ENCODE measurements at regions not wholly inside any gene's neighbourhood (a gene's known extent, or its start where the extent isn't known, plus 50 kb on each side); places are given as distances from the start of the nearest gene placed in this dataset.

DNA sequence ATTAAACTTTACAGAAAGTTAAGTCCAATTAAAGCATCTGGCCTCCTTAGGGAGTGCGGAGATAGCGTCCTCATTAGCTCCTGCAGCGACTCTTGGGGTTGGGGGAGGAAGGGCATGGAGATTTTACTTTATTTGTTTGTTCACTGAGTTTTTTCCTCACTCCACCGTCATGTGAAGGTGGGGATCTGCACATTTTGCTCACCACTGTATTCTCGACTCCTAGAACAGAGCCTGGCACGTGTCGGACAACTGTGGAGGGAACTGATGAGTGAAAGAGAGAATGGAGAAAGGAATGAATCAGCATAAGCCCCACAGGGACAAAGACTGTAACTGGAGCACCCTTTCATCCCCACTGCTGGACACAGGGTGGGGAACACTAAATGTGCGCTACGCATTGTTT, 205.1 kb upstream of the TSHZ3 start:
- no peak for DNase-seq
- TF ChIP-seq CTCF (IDR thresholded peaks at IDR 0.05), result no peak
- Mint-ChIP-seq H3K36me3 (ENCODE audit: low read depth) (no peaks in the 10 kb centered on the region), H3K9me3 (peaks cover 13% of the 10 kb centered on the region), H3K4me1 (no peaks in the 10 kb centered on the region), H3K27me3 (ENCODE audit: low read depth, poor library complexity) (peaks cover 21% of the 10 kb centered on the region), H3K27ac (no peak overlapping the region), H3K4me3 (no peak overlapping the region)

DNA sequence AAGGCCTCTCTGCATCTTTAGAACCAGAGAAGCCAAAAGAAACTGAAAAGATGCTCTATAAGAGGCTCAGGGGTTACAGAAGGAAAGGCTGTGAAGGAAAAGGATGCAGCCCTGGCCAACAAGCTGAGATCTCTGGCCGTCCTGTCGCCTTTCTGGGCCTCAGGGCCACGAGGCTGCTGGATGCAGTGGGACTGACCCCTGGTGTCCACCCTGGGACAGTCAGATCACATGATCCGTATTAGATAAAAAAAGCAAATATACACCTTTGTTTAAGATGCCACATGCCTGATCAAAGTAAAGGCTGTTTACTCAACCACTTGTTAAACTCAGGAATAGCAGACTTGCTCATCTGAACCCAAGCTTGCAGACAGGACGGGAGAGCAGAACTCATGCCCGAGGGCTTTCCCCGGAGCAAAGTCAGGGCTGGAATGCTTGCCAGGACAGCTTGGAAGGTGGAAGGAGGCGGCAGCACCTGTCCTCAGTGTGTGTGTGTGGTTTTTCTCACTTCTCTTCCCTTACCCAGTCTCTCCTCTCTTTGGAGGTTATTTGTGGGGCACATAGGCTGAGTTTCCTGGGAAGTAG, 206.5 kb upstream of the TSHZ3 start:
- H3K4me1 Mint-ChIP-seq, result no peaks in the 10 kb centered on the region
- no peak for TF ChIP-seq CTCF (IDR thresholded peaks at IDR 0.05)
- no peak for DNase-seq
- peaks cover 12% of the 10 kb centered on the region for H3K27me3 Mint-ChIP-seq (ENCODE audit: low read depth, poor library complexity)
- peaks cover 4% of the 10 kb centered on the region for H3K36me3 Mint-ChIP-seq (ENCODE audit: low read depth)
- H3K9me3 Mint-ChIP-seq, result peaks cover 22% of the 10 kb centered on the region
- no peak overlapping the region for H3K27ac Mint-ChIP-seq
- no peak overlapping the region for H3K4me3 Mint-ChIP-seq

GRCh38 chr19:31559494-31559893, 210.3 kb upstream of the TSHZ3 start:
- Mint-ChIP-seq H3K27me3 (ENCODE audit: low read depth, poor library complexity) (peaks cover 14% of the 10 kb centered on the region), H3K36me3 (ENCODE audit: low read depth) (peaks cover 4% of the 10 kb centered on the region), H3K4me1 (peaks cover 12% of the 10 kb centered on the region), H3K4me3 (no peak overlapping the region), H3K27ac (no peak overlapping the region), H3K9me3 (peaks cover 22% of the 10 kb centered on the region)
- no peak for DNase-seq
- TF ChIP-seq CTCF (IDR thresholded peaks at IDR 0.05), result no peak

DNA sequence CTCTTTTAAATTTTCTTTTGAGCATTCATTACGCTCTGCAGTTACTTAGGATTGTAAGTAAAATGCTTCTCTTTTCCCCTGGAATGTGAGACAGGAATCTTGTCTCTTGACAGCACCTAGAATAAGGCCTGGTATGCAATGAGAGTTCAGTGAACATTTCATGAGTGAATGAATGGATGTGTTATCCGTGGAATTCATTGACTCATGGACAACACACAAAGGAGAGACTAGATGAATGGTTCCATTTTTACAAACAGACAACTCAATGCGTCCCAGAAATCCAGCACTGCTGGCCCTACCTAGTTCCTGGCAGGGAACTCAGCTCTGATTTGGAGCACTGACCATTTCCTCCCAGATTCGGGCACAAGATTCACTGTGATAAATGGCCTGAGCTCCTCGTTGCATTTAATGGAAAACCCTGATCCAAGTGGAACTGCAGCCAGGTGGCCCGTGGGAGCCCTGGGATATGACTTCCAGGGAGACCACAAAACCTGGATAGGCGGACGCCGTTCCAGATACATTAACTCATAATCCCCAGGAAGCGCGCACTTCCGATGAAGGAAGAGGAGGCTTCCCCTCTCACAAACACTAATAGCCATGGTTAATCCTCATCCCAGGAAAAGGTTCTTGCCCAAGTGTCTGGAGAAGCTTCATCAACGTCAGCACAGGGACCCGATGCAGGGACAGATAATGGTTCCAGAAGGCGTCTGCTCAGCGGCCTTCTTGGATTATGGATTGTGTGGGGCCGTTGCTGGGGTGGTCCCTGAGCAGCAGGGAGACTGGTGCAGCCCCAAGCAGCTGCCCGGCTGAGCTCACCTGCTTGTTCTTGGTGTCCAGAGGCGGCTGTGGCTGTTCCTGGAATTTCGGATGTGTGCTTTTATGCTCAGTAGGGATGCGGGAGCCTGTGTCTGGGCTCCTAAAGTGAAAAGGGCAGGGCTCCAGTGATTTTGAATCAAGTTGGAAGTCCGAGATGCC, 211.1 kb upstream of the TSHZ3 start:
- no peak overlapping the region for H3K4me3 Mint-ChIP-seq
- H3K4me1 Mint-ChIP-seq, result peaks cover 12% of the 10 kb centered on the region
- H3K27ac Mint-ChIP-seq, result no peak overlapping the region
- no peak for TF ChIP-seq CTCF (IDR thresholded peaks at IDR 0.05)
- peaks cover 22% of the 10 kb centered on the region for H3K9me3 Mint-ChIP-seq
- peaks cover 14% of the 10 kb centered on the region for H3K27me3 Mint-ChIP-seq (ENCODE audit: low read depth, poor library complexity)
- H3K36me3 Mint-ChIP-seq (ENCODE audit: low read depth), result peaks cover 4% of the 10 kb centered on the region
- no peak for DNase-seq

DNA sequence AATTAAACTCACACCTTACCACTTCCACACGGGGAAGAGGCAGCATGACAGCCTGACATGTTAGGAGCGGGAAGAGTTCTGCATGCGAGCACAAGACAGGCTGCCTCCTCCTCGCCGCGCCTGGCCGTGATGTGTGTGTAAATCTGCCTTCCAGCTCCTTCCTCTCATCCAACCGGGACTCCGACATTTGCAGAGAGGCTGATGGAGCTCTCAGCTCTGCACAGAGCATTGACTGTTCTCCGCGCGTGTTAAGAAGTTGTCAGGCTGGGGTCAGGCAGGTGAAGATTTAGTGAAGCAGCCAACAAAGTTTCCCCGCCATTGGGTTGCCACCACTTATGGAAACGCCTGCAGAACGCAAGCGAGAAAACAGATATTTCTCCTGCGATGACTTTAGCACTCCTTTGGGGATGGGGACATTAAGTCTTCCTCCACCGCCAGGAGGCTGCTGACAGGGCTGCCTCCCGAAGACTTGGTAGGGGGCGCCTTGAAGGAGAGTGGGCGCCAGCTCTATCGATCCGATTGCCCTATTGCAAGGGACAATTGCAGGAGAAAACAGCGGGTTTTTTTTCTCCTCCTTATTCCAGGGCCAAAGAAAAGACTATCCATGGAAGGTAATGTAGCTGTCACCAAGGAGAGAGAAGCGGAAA, 213.9 kb upstream of the TSHZ3 start:
- no peak for DNase-seq
- H3K4me1 Mint-ChIP-seq, result peaks cover 12% of the 10 kb centered on the region
- no peak overlapping the region for H3K27ac Mint-ChIP-seq
- H3K9me3 Mint-ChIP-seq, result peaks cover 19% of the 10 kb centered on the region
- no peak overlapping the region for H3K4me3 Mint-ChIP-seq
- no peak for TF ChIP-seq CTCF (IDR thresholded peaks at IDR 0.05)
- H3K36me3 Mint-ChIP-seq (ENCODE audit: low read depth), result peaks cover 4% of the 10 kb centered on the region
- H3K27me3 Mint-ChIP-seq (ENCODE audit: low read depth, poor library complexity), result peaks cover 10% of the 10 kb centered on the region

All from nephron progenitor cell (in vitro differentiated cells).